A673 (cell line): ENCODE measurements at regions not wholly inside any gene's neighbourhood (a gene's known extent, or its start where the extent isn't known, plus 50 kb on each side); places are given as distances from the start of the nearest gene placed in this dataset.

ENCODE experiments used
- CTCF ChIP-seq: fragments of 300-800, 200-600 bp; sonication (generic); conservative IDR thresholded peaks from 2 replicates; pipeline ENCODE4 v1.5.1; 2017; ENCODE audit warnings: low read depth, mild to moderate bottlenecking, antibody characterized with exemption, low read length, moderate library complexity, mixed read lengths
- EZH2 ChIP-seq: fragments of 200-600 bp; sonication (generic); IDR thresholded peaks from 2 replicates; pipeline ENCODE4 v1.6.1; 2017; ENCODE audit warnings: borderline replicate concordance, low read depth, mild to moderate bottlenecking, mixed read lengths, antibody characterized with exemption, low read length; ENCODE audit not compliant: poor library complexity, severe bottlenecking

GRCh38 chr11:71101606-71102005 lies 150.8 kb downstream of the SHANK2 start:
- TF ChIP-seq CTCF (no peak), EZH2 (no peak)
